GM18907 (cell line): ENCODE measurements at regions not wholly inside any gene's neighbourhood (a gene's known extent, or its start where the extent isn't known, plus 50 kb on each side); places are given as distances from the start of the nearest gene placed in this dataset.
"Not testable (repeated sequence)": the region's sequence is repeated elsewhere in the genome, so short reads cannot be mapped to it uniquely, and the experiment has no call there.

Experiments
- ATAC-seq: cut with Tn5 transposase; IDR thresholded peaks from one replicate; pipeline ENCODE4 v1.9.1; 2021; ENCODE audit warnings: mild to moderate bottlenecking, moderate library complexity; ENCODE audit not compliant: unreplicated experiment

DNA sequence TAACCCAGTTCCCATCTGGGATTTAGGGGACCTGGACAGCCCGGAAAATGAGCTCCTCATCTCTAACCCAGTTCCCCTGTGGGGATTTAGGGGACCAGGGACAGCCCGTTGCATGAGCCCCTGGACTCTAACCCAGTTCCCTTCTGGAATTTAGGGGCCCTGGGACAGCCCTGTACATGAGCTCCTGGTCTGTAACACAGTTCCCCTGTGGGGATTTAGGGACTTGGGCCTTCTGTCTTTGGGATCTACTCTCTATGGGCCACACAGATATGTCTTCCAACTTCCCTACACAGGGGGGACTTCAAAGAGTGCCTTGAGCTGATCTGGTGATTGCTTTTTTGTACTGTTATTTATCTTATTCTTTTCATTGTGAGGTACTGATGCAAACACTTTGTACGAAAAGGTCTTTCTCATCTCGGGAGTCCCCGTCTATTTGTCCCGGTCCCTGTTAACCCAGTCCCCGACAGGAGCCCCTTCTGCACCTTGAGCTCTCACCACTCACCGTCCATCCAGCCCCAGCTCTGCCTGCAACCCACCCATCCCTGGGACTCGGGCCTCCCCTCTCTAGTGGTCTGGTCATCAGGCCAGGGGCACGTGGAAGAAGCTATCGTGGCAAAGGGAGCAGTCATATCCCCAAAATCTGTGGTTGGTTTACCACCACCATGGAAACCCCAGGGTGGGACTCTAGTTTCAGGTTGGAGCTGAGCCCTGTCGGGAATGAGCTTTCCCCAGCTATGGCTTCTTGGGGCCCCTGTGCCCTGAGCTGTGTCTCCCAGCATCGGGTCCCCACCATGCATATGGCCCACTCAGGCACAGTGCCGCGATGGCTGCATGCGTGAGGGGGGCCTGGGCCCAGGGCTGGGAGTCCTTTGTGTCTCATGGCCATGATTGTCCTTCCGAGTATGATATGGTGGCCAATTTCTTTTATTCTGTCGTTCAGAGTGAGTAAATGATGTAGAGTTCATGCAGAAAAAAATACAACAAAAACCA, 270.4 kb upstream of the PLCXD1 start:
- ATAC-seq, result not testable (repeated sequence)

GRCh38 chrX:13821-14443, 267.2 kb upstream of the PLCXD1 start:
- ATAC-seq, result not testable (repeated sequence)

DNA sequence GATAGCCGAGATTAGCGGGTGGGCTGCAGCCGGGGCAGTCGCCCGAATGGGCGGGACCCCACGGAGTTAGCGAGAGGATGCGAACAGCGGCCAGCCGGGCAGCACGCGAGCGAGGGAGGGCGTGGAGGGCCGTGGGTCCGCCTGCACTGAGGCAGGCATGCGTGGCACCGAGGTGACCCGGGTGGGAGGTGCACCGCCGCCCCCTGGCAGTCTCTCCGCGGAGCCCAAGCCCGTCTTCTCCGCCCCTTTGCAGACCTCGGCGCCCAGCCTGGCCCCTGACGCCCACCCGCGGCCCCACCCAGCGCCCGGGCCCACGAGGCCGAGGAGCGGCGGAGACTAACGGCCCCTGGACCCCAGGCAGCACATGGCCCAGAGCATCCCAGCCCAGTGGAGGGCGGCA, 266.7 kb upstream of the PLCXD1 start:
- not testable (repeated sequence) for ATAC-seq

DNA sequence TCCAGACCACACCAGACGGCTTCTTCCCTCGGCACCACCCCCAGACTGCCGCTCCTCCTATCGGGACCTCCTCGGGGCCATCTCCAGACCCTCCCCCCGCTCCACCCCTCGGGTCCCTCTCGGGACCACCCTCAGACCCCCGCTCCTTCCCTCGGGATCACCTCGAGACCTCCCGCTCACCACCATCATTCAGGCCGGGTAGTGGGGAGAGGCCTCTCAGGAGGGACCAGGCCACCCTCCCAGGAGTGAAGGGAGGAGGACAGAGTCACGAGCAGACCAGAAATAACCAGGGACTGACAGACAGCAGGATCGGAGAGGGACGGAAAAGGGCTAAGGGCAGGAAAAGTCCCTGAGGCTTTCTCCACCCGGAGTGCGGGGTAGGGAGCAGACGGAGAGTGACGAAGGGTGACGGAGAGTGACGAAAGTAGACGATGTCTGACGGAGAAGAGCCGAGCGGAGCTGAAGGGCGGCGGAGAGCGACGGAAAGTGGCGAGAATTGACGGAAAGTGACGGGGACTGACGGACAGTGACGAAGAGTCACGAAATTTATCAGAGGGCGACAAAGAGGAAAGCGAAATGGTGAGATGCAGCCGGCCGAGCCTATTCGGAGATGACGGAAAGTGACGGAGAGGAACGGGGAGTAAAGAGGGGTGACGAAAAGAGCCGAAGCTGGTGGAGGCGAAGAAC, 262.3 kb upstream of the PLCXD1 start:
- peak; percentile 94 for ATAC-seq

DNA sequence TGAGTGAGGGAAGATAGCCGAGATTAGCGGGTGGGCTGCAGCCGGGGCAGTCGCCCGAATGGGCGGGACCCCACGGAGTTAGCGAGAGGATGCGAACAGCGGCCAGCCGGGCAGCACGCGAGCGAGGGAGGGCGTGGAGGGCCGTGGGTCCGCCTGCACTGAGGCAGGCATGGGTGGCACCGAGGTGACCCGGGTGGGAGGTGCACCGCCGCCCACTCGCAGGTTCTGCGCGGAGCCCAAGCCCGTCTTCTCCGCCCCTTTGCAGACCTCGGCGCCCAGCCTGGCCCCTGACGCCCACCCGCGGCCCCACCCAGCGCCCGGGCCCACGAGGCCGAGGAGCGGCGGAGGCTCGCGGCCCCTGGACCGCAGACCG, 261.7 kb upstream of the PLCXD1 start:
- ATAC-seq, result peak; percentile 14

- ATAC-seq, result peak; percentile 34
Measured at GRCh38 chrX:19912-20571, 261.1 kb upstream of the PLCXD1 start.

DNA sequence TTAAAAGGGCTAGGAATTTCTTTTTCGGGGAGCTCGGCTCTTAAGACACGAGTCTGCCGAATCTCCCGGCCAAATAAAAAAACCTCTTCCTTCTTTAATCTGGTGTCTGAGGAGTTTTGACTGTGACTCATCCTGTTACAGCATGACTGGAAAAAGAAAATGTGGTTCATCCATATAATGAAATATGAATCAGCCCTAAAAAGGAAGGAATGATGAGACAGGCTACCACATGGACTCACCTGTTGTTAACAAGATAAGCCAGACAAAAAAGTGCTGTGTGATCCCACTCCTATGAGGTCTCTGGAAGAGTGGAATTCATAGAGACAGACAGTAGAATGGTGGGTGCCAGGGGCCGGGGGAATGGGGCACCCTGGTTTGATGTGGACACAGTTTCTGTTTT, 257.0 kb upstream of the PLCXD1 start:
- ATAC-seq, result not testable (repeated sequence)
